Nephron (organoid): ENCODE measurements at regions not wholly inside any gene's neighbourhood (a gene's known extent, or its start where the extent isn't known, plus 50 kb on each side); places are given as distances from the start of the nearest gene placed in this dataset.

Experiments used
- H3K27ac Mint-ChIP-seq, 3 experiments: 2 replicates each; pipeline ENCODE4 v1.8.0; 2020; ENCODE audit warnings: mixed read lengths in 3 of 3, mild to moderate bottlenecking in 2 of 3, moderate library complexity in 1 of 3
- H3K27me3 Mint-ChIP-seq: 2 replicates; pipeline ENCODE4 v1.8.0; 2021; ENCODE audit warnings: low read depth, mild to moderate bottlenecking, moderate library complexity, mixed read lengths
- H3K36me3 Mint-ChIP-seq: 2 replicates; pipeline ENCODE4 v1.8.0; 2020; ENCODE audit warnings: low read depth, mixed read lengths
- H3K4me1 Mint-ChIP-seq: 2 replicates; pipeline ENCODE4 v1.8.0; 2020; ENCODE audit warnings: mixed read lengths
- H3K4me3 Mint-ChIP-seq, 3 experiments: 2 replicates each; pipeline ENCODE4 v1.8.0; 2020; ENCODE audit warnings: mild to moderate bottlenecking in 3 of 3, mixed read lengths in 3 of 3, moderate library complexity in 2 of 3
- H3K9me3 Mint-ChIP-seq: 2 replicates; pipeline ENCODE4 v1.8.0; 2020; ENCODE audit warnings: mixed read lengths
- CTCF ChIP-seq, 3 experiments: fragments of 200-600 bp; sonication (generic); IDR thresholded peaks; one replicate each; pipeline ENCODE4 v1.5.0; 2021; ENCODE audit warnings: antibody characterized with exemption in 3 of 3; ENCODE audit not compliant: unreplicated experiment in 3 of 3

- H3K36me3 Mint-ChIP-seq: no peaks in the 10 kb centered on the region
- H3K4me3 Mint-ChIP-seq: no peak overlapping the region
- TF ChIP-seq CTCF (IDR thresholded peaks at IDR 0.05; ENCODE audit: unreplicated experiment in 3 of 3): no peak
- no peaks in the 10 kb centered on the region for H3K27me3 Mint-ChIP-seq
- no peak overlapping the region for H3K27ac Mint-ChIP-seq
- no peaks in the 10 kb centered on the region for H3K9me3 Mint-ChIP-seq
- H3K4me1 Mint-ChIP-seq: no peaks in the 10 kb centered on the region
Observed at GRCh38 chr10:52650873-52651272, 121.7 kb downstream of the MBL2 start.

GRCh38 chr10:52651293-52651692, 121.3 kb downstream of the MBL2 start:
- Mint-ChIP-seq H3K36me3 (no peaks in the 10 kb centered on the region), H3K4me3 (no peak overlapping the region), H3K27me3 (no peaks in the 10 kb centered on the region), H3K27ac (no peak overlapping the region), H3K4me1 (no peaks in the 10 kb centered on the region), H3K9me3 (no peaks in the 10 kb centered on the region)
- TF ChIP-seq CTCF (IDR thresholded peaks at IDR 0.05; ENCODE audit: unreplicated experiment in 3 of 3): no peak

DNA sequence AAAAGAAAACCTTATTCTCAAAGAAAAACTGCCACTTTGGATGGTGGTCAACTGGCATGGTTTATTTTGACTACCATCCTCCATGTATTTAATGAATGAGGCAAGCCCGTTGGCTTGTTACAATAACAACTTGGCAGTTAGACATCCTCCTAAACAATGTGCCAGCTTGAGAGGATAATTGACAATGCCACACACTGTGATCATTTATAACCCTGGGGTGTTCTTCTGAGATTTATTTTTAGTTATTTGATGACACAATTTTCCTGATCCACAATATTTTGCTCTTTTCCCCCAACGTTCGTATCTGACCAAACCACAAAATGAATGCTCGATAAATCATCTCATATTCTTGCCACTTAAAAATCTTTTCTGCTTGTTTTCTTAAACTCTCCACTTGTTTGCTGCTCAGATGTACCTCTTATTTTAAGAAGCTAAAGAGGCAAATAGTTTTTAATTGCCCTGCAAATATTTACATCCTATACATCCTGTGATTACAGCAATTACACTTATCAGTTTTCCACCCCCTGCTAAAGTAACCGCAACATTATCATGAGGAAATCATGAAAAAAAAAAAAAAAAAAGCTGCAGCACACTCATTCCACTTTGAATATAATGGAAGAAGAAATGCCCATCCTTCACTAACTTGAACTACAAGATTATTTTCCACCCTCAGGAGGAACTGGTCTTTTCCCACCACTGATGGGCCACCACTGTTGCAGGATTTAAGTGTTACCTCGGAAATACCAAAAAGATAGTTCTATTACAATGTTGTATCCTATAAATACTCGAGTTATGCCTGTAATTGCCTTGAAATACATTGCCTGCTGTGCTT, 119.9 kb downstream of the MBL2 start:
- no peaks in the 10 kb centered on the region for H3K36me3 Mint-ChIP-seq

GRCh38 chr10:52653263-52653909, 119.2 kb downstream of the MBL2 start:
- Mint-ChIP-seq H3K36me3 (no peaks in the 10 kb centered on the region), H3K27me3 (no peaks in the 10 kb centered on the region), H3K9me3 (no peaks in the 10 kb centered on the region)

More for the DNA sequence above, 119.9 kb downstream of the MBL2 start:
- Mint-ChIP-seq H3K9me3 (no peaks in the 10 kb centered on the region), H3K27me3 (no peaks in the 10 kb centered on the region), H3K4me1 (no peaks in the 10 kb centered on the region), H3K4me3 (no peak overlapping the region), H3K27ac (no peak overlapping the region)
- TF ChIP-seq CTCF (IDR thresholded peaks at IDR 0.05; ENCODE audit: unreplicated experiment in 3 of 3): no peak

GRCh38 chr10:52654201-52654600, 118.4 kb downstream of the MBL2 start:
- no peaks in the 10 kb centered on the region for H3K27me3 Mint-ChIP-seq
- no peak for TF ChIP-seq CTCF (IDR thresholded peaks at IDR 0.05; ENCODE audit: unreplicated experiment in 3 of 3)
- H3K27ac Mint-ChIP-seq: no peak overlapping the region
- no peaks in the 10 kb centered on the region for H3K4me1 Mint-ChIP-seq
- H3K9me3 Mint-ChIP-seq: no peaks in the 10 kb centered on the region
- no peaks in the 10 kb centered on the region for H3K36me3 Mint-ChIP-seq
- H3K4me3 Mint-ChIP-seq: no peak overlapping the region

More at GRCh38 chr10:52653263-52653909, 119.2 kb downstream of the MBL2 start:
- Mint-ChIP-seq H3K4me1 (no peaks in the 10 kb centered on the region), H3K27ac (no peak overlapping the region), H3K4me3 (no peak overlapping the region)
- TF ChIP-seq CTCF (IDR thresholded peaks at IDR 0.05; ENCODE audit: unreplicated experiment in 3 of 3): no peak
